HG02938 (cell line): ENCODE measurements at regions not wholly inside any gene's neighbourhood (a gene's known extent, or its start where the extent isn't known, plus 50 kb on each side); places are given as distances from the start of the nearest gene placed in this dataset.

Source experiments
- ATAC-seq: cut with Tn5 transposase; IDR thresholded peaks from one replicate; pipeline ENCODE4 v1.9.1; 2021; ENCODE audit warnings: mild to moderate bottlenecking, moderate library complexity; ENCODE audit not compliant: unreplicated experiment

DNA sequence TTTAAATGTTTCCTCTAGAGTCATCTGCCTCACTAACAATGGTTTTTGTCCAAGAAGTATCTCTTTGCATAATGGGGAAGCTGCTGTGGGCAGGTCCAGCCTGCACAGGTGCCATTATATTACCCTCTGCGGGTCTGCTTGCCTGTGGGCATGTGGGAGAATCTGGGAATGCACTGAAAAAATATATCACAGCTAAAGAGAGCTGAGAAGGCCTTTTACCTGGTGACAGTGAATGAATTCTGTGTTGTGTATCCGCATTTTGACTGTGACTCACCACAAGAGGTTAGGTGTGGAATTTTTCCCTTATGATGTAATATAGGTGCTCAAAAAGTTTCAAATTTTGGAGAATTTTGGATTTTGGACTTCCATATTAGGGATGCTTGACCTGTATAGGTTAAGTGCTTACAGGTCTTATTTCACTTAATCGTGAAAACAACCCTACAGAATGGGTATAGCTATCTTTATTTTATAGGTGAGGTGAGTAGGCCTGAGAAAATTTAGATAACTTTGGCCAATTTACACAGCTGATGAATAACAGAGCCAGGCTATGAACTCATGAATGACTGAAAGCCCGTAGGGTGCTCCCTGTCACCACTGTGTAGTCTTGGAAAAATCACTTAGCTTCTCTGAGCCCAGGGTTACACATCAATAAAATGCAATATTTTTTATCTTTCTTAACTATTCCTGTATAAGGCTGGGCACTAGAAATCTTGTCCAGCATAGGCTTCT is 198.0 kb upstream of the EPHA5 start:
- no peak for ATAC-seq

DNA sequence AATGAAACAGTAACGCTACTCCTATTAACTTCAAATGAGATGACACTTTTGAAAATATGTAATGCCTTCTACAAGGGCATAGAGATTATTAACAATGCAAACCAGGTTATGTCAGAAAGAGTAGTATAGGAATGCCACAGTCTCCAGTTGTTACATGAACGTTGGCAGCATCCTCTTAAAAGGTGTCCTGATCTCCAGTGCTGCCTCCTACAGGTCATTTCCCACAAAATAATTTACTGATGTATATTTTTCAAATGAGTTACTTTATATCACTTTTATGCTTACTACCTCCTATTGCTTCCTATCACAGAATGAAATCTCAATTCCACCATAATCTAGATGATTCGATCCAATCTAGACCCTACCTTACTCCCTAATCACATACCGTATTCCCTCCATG is 195.2 kb upstream of the EPHA5 start:
- no peak for ATAC-seq

DNA sequence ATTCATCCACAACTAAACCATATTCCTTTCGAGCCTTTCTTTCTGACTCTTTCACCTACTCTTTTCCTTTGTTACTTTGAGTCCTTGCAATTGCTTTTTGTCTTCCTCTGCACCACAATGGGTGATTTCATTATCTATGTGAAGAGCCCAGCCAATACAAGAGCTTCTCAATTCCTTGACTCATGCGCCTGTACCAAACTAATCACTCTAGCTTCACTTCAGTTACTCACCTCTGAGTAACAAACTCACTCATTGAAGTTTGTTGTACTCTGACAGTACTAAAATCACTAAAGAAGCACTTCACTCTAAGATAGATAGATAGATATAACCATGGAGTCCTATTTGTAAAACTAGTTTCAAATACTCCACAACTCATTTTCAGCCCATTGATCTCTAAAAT is 191.7 kb upstream of the EPHA5 start:
- no peak for ATAC-seq

DNA sequence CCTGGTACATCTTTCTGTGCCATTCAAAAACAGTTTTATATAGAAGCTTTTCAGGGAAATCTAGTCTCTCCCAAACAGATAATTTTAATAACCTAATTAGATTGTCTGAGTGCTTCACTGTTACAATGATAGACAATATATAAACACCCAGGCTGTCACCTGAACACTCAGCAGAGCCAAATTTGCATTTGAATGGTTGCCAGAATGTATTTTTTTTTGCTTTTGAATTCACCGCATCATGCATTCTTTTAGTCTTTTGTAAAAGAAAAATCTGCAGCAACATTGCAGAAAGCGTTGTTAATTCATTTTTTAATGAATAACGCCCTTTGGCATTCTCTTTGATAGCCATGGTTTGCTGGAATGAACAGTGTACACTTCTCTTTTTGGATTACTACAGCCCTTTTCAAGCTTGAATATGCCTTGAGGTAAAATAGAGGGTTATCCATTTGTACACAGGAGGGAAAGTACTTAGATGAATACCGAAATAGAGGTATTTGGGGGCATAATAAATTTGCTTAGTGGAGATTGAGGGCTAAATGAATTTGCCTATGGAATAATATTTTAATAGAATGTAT is 175.0 kb upstream of the EPHA5 start:
- ATAC-seq = no peak

DNA sequence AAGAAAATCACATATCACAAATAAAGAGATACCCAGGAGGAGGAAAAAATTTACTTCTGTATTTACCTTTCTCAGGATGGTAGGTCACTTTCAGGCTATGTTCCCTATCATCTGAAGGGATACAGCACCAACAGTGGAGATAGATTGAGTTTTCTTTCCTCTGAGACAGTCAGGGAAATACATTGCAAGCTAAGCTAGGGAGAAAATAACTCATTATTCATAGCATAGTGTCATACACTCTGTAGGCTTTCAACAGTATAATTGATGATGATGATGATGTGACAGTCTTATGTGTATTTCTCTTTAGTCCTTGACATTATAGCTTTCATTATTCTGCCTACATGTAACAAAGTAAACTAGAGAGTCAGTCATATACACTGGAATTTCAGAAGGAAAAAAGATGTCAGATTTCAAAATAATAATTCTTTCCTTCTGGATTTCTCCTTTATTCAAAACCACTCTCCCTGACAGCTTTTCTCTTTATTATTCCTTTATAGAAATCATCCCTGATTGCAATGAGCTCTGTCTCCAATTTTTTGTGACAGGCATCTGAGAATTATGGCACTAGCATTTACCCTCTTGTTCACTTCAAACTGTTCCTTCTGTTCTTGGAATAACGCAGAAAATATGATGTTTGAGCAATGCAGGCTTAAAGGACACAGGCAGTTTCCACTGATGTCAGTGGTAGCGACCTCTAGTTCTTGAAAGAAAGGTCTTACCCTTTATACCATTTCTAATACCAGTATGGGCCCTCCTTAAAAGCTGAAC is 169.1 kb upstream of the EPHA5 start:
- ATAC-seq = no peak

DNA sequence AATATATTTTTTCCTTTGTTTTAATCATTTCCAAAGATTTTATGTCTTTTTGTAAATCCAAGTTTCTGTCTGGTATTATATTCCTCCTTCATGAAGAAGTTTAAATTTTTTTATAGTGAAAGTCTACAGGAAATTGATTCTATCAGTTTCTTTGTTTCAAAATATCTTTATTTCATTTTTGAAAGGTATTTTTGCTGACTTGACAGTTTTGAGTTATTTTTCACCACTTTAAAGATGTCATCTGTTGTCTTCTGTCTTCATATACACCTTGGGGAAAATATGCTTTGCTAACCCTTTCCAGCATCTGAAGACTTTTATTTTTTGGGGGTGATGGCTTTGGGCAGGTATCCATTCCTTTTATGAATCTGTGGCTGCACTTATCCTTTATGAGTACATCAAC is 164.4 kb upstream of the EPHA5 start:
- ATAC-seq = no peak

DNA sequence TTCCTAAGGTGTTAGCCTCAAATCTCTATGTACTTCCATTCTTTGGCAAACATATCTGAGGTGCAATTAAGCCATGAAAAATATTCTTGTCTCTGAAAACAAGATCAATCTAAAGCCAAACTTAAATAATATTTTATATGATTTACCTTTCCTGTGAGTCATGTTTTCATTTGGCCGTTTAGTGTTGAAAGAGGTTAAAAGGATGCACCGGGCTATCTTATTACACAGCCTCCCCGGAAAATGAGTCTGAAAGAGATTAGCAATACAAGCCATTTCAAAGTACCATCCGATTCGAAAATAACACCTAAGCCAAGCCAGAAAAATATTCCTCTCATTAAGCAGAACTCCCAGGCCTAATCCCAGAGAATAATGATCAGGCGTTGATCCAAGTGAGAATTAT is 161.5 kb upstream of the EPHA5 start:
- ATAC-seq = no peak

DNA sequence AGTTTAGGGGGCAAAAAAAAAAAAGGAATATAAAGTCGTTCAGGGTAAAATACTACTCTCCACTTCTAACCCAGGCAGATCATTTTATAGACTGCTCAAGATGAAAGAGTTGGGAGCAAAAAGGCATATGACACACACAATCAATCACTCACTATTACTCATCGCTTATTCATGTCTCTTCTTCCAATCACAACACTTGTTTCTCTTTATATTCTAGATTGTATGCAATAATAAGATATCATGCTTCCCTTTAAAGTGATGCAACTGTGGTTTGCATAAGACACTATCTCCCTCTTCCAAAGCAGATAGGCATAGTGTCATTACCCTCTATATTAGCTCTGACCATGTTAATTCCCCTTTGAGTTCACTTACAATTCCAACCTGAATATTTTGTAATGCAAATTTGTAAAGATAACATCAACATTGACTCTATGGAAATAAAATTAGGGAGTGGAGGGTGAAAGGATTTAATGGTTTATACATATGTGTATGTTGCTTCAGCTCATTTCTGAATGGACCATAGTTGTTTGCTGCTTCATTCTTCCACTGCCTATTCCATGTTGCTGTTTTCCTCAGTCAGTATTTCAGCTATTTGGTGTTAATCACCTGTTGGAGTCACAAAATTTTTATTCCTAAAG is 154.9 kb upstream of the EPHA5 start:
- ATAC-seq = no peak

DNA sequence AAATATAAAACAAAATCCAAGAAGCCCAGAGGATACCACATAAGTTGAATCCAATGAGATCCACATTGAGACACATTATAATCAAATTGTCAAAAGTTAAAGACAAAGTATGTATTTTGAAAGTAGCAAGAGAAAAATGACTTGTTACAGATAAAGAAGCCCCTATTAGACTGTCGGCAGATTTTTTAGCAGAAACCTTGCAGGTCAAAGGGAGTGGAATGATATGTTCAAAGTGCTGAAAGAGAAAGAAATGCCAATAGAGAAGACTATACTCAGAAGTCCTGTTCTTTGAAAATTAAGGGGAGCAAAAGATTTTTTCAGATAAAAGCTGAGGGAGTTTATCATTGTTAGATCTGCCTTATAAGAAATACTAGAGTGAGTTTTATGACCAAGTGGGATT is 148.9 kb upstream of the EPHA5 start:
- ATAC-seq = no peak

DNA sequence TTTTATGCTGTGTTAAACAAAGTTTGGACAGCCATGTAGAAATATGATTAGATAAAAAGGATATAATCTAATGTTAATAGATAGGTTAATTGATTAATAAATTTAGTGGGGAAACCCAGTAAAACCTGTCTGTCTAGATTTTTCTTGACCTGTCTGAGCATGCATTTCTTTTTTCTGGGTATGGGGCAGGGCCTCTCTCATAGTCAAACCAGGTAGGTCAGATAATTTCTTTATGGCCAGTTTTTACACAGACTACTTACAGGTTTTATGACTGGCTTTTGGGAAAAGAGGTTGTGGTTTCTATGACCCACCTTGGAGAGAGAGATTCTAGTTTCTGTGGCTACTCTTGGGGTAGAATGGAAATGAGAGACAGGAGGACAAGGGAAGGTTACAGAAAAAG is 135.6 kb upstream of the EPHA5 start:
- ATAC-seq = no peak

DNA sequence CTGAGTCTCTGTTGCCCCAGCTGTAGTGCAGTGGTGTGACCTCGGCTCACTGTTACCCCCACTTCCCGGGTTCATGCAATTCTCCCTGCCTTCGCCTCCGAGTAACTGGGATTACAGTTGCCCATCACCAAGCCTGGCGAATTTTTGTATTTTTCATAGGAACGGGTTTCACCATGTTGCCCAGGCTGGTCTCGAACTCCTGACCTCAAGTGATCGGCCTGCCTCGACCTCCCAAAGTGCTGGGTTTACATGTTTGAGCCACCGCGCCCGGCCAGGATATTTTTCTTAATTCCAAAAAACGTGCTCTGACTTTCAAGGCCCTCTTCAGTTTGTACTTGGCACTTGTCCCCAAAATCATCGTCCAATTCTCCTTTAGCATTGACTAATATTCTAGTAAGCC is 129.2 kb upstream of the EPHA5 start:
- no peak for ATAC-seq

DNA sequence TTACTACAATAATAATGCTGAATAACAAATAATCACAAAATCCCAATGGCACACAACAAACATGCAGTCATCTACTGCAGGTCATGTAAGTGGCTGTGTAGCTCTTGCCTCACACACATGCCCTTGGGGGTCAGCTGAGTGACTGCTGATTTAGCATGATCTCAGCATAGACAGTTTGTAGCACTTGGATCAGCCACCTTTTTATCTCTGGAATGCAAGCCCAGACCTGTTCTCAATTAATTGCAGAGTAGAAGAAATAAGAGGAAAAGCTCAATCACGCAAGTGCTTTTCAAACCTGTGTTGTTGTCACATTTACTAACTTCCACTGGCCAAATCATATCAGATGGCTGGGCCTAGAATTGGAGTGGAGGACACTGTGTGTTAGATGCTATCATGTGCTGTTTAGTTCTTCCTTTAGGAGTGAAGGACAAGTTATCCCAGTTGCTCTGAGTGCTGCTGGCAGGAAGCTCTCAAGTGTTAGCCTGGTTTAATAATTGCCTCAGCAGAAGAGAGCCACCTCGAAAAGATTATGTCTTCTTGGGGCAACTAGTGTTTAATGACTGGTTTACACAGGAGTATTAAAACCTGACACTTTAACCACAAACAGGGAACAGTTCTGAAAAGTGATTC is 128.3 kb upstream of the EPHA5 start:
- ATAC-seq = no peak

DNA sequence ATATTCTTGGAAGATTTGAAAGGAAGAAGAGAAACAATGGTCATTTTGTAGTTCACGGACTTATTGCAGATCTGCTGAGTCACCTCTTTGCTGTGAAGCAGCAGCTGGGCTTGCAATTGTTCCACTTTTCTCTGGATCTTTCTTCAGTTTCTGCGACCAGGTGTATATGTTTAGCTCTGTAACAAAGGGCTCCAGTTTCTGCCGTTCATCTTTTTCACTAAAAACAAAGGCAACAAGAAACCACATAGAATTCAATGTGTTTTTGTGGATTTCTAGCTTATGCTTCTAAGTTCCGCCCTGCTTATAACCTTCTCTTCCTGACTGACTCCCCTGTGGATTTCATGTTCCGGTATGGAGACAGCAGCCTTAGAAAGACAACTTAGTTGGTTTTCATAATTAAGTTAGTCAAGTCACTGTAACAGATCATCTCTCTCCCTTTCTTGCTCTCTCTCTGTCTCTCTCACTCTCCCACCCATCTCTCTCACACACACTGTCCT is 121.6 kb upstream of the EPHA5 start:
- no peak for ATAC-seq

DNA sequence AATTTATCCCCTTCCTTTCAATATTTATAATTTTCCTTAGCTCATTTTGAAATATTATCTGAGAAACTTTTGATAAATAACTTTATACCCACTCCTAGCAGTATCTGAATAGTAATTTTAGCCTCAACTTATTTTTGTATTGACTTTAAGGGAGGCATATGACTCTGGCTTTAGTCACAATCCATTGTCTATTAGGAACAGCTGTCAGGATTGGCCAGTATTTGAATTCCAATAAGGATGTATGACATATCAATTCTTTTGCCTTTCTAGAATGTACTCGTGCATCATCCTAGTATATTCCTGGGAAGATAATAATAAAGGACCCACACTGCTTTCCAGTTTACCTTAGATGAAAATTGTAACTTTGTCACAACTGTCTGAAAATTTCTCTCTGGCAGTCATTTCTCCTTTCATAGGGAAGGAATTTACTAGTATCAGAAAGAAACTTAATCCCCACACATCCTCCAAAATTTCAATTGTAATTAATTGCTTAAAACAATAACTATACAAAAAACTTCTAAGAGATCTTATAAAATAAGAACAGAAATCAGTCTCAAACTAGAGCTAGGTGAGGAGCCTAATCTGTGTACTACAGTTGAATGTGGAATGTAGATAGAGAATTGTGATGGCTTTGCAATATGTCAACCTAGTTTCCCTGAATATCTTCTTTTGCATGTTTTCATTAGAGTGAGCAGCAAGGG is 121.0 kb upstream of the EPHA5 start:
- no peak for ATAC-seq

DNA sequence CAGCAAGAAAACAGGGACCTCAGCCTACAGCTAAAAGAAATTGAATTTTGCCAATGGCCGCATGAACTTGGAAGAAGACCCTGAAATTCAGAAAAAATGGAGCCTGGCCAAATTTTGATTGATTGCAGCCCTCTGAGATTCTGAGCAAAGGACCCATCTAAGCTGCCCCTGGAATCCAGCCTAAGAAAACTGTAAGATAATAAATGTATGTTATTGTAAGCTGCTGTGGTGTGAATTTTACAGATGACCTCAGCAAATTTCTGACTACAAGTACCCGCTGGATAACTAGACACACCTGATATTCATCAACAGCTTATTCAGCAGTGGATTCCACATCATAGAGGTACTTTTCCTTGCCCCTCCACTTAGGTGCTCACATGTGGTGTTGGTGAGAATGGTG is 119.5 kb upstream of the EPHA5 start:
- ATAC-seq = no peak

DNA sequence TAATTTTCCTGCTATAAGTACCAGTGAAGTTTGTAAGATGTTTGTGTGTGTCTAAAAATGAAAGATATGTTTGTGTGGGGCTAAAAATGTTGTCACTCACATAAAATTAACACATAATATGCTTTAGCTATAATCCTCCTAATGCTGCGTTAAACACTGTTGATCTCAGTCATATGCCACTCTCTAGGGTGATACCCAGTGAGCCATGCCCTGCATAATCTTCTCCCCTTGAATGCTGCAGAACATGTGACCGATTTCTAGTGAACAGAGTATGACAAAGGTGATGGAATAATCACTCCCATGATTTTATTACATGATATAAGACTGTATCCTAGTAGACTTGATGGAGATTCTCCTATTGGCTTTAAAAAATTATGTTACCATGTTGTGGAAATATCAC is 119.1 kb upstream of the EPHA5 start:
- no peak for ATAC-seq

DNA sequence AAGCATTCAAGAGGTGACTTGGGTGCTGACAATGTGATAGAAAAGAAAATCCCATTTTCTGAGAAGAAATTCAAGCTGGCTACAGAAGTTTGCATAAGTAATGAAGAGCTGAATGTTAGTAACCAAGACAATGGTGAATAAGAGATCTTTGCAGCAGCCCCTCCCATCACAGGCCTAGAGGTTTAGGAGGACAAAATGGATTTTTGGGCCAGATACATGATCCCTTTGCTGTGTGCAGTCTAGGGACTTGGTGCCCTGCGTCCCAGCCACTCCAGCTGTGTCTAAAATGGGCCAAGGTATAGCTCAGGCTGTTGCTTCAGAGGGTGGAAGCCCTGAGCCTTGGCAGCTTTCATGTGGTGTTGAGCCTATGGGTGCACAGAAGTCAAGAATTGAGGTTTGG is 107.0 kb upstream of the EPHA5 start:
- no peak for ATAC-seq

DNA sequence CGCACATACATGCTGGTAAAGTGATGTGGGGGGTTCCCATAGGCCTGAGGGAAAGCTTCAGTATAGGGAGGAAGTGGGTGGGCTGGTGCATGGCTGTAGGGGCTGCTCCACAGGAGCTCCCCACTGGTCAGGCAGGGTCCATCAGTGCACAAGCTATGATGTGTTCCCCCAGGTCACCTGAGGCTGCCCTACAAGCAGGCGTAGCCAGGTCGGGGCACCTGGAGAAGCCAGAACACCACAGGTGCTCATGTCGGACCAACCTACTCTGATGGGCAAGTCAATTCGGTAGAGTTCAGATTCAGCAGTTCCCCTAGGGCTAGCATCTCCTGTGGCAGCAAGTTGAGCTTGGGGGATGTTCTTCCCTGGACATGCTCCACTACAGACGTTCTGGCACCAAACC is 103.3 kb upstream of the EPHA5 start:
- no peak for ATAC-seq

DNA sequence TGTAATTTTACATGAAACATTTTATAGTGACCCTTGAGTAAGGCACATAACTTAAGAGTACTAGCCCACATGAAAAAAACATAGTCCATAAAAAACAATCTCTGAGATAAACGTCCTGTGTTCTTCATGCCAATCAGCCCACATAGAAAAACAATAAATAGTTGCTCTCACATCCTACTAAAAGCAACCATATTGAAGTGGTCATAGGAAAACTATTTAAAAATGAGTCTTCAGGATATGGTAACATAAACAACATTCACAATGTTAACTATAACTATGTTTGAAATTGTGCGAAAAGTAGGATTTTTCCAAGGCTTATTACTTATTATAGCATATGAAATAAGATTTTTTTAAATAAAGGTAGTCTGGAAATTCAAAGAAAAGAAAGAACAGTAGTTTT is 77.1 kb upstream of the EPHA5 start:
- no peak for ATAC-seq

DNA sequence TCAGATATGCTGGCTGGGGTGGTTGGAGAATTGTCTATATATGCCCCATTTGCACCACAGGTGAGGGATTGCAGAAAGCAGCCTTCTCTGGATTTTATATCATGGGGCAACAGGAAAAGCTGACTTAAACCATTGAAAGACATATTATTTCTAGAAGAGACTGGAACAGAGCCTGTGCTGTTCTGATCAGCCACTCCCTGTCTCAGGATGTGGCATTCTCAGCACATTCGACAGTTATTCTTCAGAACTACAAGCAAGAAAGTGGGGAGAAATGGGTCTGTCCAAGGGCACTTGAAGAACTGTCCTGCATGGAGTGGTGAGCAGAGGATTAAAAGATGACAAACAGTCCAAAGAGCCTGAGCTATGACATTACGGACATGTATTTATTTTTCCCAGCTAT is 67.8 kb upstream of the EPHA5 start:
- ATAC-seq = no peak

DNA sequence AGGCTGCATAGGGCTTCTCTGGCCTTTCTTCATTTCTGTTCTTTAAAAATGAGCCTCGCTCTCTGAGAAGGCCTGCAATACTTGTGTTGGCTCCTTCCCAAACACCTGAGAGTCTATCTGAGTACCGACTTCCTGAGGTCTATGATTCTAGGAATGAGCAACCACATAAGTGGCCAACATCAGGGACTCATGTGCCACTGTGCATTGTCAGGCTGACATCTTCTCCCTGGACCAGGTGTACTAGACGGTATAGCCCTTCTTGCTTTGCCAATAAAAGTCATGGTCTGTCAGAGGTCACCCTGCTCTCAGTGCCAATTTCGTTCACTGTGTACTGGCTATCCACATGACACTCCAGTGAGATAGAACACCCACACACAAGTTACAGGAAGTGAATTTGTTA is 67.4 kb upstream of the EPHA5 start:
- no peak for ATAC-seq
